ENCODE measurements at regions not wholly inside any gene's neighbourhood (a gene's known extent, or its start where the extent isn't known, plus 50 kb on each side); places are given as distances from the start of the nearest gene placed in this dataset.

DNA sequence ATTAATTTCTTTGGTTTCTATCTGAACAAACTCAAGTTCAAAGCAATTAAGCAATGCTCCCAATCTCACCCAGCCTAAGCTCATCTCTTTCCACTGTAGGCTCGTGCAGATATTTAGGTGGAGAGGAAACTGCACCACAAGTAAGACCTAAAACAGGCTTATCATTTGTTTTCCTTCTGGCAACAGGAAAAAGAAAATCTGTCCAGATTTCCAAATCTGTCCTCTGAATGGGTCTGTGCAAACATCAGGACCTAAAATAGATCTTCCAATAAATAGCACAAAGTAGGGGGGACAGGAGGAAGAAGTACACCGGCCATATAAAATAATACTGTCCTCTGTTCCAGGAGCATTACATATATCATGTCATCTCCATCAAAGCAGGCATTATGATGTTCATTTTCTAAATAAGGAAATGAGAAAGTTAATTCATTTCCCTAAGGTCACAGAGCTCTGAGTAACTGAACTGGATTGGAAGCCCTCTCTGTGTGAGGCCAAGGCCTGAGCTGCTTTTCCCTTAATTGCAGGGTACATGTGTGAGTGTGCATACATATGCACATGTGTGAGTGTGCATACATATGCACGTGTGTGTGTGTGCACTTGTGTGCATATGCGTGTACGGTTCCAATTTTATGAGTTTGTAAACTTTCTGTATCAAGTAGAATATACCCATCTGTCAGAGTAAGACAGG lies 92.8 kb upstream of the PARD3 start:
- TF ChIP-seq, protein P1, sequence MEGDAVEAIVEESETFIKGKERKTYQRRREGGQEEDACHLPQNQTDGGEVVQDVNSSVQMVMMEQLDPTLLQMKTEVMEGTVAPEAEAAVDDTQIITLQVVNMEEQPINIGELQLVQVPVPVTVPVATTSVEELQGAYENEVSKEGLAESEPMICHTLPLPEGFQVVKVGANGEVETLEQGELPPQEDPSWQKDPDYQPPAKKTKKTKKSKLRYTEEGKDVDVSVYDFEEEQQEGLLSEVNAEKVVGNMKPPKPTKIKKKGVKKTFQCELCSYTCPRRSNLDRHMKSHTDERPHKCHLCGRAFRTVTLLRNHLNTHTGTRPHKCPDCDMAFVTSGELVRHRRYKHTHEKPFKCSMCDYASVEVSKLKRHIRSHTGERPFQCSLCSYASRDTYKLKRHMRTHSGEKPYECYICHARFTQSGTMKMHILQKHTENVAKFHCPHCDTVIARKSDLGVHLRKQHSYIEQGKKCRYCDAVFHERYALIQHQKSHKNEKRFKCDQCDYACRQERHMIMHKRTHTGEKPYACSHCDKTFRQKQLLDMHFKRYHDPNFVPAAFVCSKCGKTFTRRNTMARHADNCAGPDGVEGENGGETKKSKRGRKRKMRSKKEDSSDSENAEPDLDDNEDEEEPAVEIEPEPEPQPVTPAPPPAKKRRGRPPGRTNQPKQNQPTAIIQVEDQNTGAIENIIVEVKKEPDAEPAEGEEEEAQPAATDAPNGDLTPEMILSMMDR (conservative IDR thresholded peaks at IDR 0.05), result no peak
- TF ChIP-seq ZFX (IDR thresholded peaks at IDR 0.05), result no peak

Measured in C4-2B (cell line).